ENCODE measurements at regions not wholly inside any gene's neighbourhood (a gene's known extent, or its start where the extent isn't known, plus 50 kb on each side); places are given as distances from the start of the nearest gene placed in this dataset.

- TF ChIP-seq CTCF (IDR thresholded peaks at IDR 0.05), result no peak
These were observed 431.1 kb upstream of the CDH2 start for GRCh38 chr18:28607991-28608390.

DNA sequence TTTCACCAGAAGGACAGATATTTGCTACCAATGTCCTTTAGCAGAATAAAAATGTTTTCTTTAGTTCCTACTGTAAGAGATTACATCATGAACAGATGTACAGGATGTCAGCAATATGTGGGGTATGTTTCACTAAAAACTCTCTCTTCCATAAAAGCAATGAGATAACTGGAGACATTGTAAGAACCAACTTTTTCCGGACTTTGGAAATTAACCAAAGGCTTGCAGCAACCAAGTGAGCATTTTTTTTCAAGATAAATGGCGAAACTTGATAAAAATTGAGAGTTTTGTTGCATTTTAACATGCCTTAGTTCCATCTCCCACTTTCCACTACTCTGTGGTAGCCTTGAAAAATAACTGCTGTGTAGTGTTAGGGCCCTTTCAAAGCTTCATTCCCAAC is 429.8 kb upstream of the CDH2 start:
- no peak for TF ChIP-seq CTCF (IDR thresholded peaks at IDR 0.05)

DNA sequence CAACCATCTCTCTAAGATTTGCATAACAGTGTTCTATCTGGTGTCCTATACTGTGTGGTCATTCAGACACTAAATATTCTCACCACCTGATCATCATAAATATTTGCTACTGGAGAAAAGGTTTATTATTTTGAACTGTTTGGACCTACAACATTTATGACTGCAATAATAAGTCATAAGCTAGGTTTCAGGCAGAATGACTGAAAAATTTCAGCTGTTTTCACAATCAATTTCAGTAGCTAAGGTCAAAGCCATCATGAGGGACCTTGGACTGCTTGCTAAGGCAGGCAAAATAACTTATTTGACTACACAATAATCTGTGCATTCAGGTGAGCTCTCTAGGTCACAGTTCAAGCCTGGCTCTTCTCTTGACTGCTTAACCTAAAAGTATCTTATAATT is 425.5 kb upstream of the CDH2 start:
- TF ChIP-seq CTCF (IDR thresholded peaks at IDR 0.05), result no peak

DNA sequence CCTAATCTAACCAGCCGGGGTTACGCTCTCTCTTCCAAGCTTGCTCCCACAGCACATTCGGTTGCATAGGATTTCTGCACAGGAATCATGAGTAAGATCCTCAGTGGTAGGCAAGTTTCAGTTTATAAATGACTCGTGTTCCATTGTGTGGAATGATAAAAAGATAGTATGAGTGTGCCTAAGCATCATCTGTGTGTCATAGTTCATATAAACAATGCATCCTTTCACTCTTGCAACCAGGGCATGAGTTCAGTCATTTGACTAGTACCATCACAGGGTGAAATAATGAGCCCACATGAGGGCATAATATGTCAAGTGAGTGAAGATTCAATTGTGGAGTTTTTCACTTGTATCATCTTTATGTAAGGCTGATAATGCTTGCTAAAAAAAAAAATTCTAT is 417.1 kb upstream of the CDH2 start:
- no peak for TF ChIP-seq CTCF (IDR thresholded peaks at IDR 0.05)

GRCh38 chr18:28588884-28589549 is 412.1 kb upstream of the CDH2 start:
- TF ChIP-seq CTCF (IDR thresholded peaks at IDR 0.05), result no peak

DNA sequence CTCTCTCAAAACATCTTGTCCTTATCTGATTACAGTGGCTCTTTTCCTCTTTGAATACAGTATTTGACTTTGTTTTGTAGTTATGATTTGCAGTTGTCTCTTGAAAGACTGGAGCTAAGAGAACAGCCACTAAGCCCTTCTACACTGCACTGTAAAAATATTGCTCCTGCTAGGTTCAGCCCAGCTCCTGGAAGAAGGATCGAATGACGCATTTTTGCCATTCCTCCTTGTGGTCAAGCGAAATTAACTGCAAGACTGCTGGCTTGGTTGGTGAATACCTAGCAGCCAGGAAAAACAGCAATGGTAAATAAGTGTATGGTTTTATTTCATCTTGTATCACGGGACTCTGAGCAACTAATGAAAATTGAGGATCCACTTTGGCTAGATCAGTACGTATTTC is 407.8 kb upstream of the CDH2 start:
- no peak for TF ChIP-seq CTCF (IDR thresholded peaks at IDR 0.05)

DNA sequence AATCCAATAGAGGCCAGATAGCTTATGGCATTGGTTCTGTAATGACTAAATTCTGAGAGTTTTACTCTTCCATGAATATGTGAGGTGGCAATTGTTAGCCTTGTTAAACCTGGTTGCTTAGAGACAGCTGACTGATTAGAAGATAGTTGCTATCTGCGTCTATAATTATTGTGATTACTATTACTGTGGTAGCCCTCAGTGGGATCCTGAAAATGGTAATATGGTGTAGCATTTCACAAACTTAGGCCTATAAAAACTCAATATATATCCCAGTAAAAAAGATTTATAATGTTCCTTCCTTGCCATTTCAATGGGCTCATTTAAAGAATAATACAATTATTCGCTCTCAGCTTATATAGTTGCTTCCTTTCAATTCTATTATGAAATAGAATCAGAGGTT is 405.8 kb upstream of the CDH2 start:
- TF ChIP-seq CTCF (IDR thresholded peaks at IDR 0.05), result no peak

DNA sequence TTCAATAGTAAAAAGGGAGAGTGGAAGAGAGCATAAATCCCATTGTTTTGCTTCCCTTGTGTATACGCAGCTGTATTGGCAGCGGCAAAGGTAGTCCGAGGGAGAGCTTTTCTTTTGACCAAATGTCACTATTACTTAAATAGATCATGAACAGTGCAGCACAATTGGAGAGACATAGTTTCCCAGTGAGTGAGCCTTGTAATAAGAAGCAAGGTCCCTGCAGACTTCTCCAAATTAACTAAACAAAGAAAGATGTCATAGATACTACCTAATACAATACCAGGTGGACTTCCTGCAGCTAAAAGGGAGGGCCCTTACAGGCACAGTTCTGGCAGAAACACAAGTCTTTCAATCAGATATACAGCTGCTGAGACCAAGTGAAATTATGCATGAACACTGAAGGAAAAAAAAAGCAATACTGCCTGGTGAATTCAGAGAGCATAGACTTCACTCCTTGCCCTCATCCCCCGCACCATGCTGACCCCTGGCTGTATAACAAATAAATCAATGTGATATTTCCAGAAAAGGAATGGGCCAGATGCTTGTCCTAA is 404.7 kb upstream of the CDH2 start:
- TF ChIP-seq CTCF (IDR thresholded peaks at IDR 0.05), result no peak
